Left hindlimb (tissue), 1 donor: ENCODE measurements at regions not wholly inside any gene's neighbourhood (a gene's known extent, or its start where the extent isn't known, plus 50 kb on each side); places are given as distances from the start of the nearest gene placed in this dataset.
A peak's percentile ranks its signal among the peaks of the same experiment; 100 is the strongest.

Experiments
- DNase-seq: peaks from one replicate; pipeline ENCODE4 v3.0.0-alpha.2; 2018

GRCh38 chr10:43945094-43945730, 296.5 kb upstream of the ZNF32 start:
- peak; percentile 13 for DNase-seq

- peak; percentile 9 for DNase-seq
These were observed 295.9 kb upstream of the ZNF32 start for GRCh38 chr10:43944381-43945093.

GRCh38 chr10:43943818-43944360, 295.2 kb upstream of the ZNF32 start:
- DNase-seq = peak; percentile 12

- peak; percentile 6 for DNase-seq
These were observed 294.6 kb upstream of the ZNF32 start for GRCh38 chr10:43943119-43943817.

GRCh38 chr10:43942096-43942850, 293.6 kb upstream of the ZNF32 start:
- peak; percentile 44 for DNase-seq

GRCh38 chr10:43940898-43941837, 292.5 kb upstream of the ZNF32 start:
- peak; percentile 9 for DNase-seq

GRCh38 chr10:43939939-43940820, 291.5 kb upstream of the ZNF32 start:
- DNase-seq = peak; percentile 57

GRCh38 chr10:43939389-43939938, 290.8 kb upstream of the ZNF32 start:
- DNase-seq = peak; percentile 3

GRCh38 chr10:43938810-43939209, 290.1 kb upstream of the ZNF32 start:
- peak; percentile 1 for DNase-seq

GRCh38 chr10:43931308-43931930, 282.7 kb upstream of the ZNF32 start:
- DNase-seq = no peak

GRCh38 chr10:43930777-43931176, 282.1 kb upstream of the ZNF32 start:
- no peak for DNase-seq

- DNase-seq = no peak
These were observed 281.6 kb upstream of the ZNF32 start for GRCh38 chr10:43930243-43930642.

GRCh38 chr10:43929122-43929521, 280.4 kb upstream of the ZNF32 start:
- no peak for DNase-seq

GRCh38 chr10:43928425-43928968, 279.8 kb upstream of the ZNF32 start:
- no peak for DNase-seq

- no peak for DNase-seq
These were observed 278.3 kb upstream of the ZNF32 start for GRCh38 chr10:43926875-43927406.

GRCh38 chr10:43926371-43926770, 277.7 kb upstream of the ZNF32 start:
- no peak for DNase-seq

- no peak for DNase-seq
These were observed 277.1 kb upstream of the ZNF32 start for GRCh38 chr10:43925793-43926192.

- DNase-seq = no peak
These were observed 274.6 kb upstream of the ZNF32 start for GRCh38 chr10:43923328-43923727.
